ENCODE measurements at regions not wholly inside any gene's neighbourhood (a gene's known extent, or its start where the extent isn't known, plus 50 kb on each side); places are given as distances from the start of the nearest gene placed in this dataset.

DNA sequence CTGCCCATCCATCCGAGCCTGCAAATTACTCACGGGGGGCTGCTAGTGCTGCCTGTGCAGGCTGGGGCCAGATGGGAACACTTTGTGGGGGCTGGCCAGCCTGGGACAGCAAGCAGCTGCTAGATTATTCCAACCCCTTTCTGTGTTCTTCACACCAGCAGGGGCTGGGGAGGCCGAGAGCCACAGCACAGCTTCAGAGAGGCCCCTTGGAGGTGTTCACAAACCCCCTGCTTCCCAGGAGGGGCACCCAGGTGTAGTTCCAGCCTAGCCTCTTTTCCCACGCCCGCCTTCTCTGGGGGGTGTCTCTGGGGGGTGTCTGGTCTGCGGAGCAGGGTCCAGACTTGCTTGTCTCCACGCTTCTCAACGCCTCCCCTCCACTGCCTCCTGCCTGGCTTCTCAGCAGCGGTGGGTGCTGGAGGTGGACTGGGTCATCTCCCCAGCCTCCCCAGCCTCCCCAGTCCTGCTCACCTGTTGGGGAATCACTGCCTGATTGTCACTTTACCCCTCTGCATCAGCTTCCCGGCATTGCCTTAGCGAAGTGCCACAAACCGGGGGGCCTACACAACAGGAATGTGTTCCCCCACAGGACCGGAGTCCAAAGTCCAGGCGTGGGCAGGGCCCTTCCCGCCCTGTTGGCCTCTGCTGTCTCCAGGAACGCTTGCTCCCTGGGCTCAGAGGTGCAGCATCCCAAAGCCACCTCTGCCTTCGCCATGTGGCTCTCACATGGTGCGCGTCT is 74.0 kb upstream of the EN2 start:
- no peak for TF ChIP-seq ZNF274 (IDR thresholded peaks at IDR 0.05; ENCODE audit: borderline replicate concordance, extremely low read depth, low read length)
- no peak for TF ChIP-seq EGR1 (IDR thresholded peaks at IDR 0.05; ENCODE audit: borderline replicate concordance, low read depth, low read length)
- no peak for TF ChIP-seq POLR2A (IDR thresholded peaks at IDR 0.05; ENCODE audit: control extremely low read depth in 1 of 2, low read depth in 2 of 2, low read length in 2 of 2)
- no peak for TF ChIP-seq CTCF (IDR thresholded peaks at IDR 0.05; ENCODE audit: control extremely low read depth in 1 of 3, insufficient read depth in 1 of 3, low read depth in 1 of 3, low read length in 3 of 3)
- TF ChIP-seq TEAD4 (IDR thresholded peaks at IDR 0.05; ENCODE audit: low read depth, low read length): no peak
- no peak for TF ChIP-seq RAD21 (IDR thresholded peaks at IDR 0.05 in 1 of 2, conservative IDR thresholded peaks at IDR 0.05 in 1 of 2; ENCODE audit: low read depth in 2 of 2, low read length in 2 of 2)
- TF ChIP-seq MAFK (IDR thresholded peaks at IDR 0.05; ENCODE audit: low read depth, low read length): no peak
- TF ChIP-seq CHD1 (IDR thresholded peaks at IDR 0.05; ENCODE audit: low read depth, low read length): no peak
